ENCODE measurements at regions not wholly inside any gene's neighbourhood (a gene's known extent, or its start where the extent isn't known, plus 50 kb on each side); places are given as distances from the start of the nearest gene placed in this dataset.

DNA sequence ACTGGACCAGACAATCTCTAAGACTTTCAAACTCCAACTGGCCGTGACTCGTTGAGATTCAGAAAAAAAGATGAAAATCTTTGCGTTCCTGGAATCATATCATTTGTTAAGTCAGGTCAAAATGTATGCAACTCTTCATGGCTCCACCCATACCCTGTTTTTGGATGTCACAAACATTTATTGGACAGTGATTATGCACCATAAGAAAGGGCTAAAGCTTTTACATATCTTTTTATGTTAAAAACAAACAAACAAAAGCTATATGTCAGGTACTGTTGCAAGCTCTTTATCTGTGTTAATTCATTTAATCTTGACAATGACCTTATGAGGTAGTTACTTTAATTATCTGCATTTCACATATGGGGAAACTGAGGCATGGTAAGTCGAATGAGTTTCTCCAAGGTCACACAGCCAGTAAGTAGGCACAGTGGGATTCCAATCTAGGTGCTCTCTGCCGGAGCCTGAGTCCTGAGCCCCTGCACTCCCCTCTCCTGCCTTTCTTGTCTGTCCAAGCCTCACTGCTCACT lies 145.7 kb upstream of the MYCN start:
- no peaks in the 10 kb centered on the region for H3K9me3 ChIP-seq (ENCODE audit: insufficient read depth, low read length, severe bottlenecking)
- H3K36me3 ChIP-seq (ENCODE audit: insufficient read depth, low read length), result no peaks in the 10 kb centered on the region
- H3K4me3 ChIP-seq (ENCODE audit: low read depth in 1 of 2, low read length in 2 of 2), result no peak overlapping the region
- DNase-seq (no peak), ATAC-seq (ENCODE audit: insufficient read depth, low read depth) (no peak)
- TF ChIP-seq, protein P1, sequence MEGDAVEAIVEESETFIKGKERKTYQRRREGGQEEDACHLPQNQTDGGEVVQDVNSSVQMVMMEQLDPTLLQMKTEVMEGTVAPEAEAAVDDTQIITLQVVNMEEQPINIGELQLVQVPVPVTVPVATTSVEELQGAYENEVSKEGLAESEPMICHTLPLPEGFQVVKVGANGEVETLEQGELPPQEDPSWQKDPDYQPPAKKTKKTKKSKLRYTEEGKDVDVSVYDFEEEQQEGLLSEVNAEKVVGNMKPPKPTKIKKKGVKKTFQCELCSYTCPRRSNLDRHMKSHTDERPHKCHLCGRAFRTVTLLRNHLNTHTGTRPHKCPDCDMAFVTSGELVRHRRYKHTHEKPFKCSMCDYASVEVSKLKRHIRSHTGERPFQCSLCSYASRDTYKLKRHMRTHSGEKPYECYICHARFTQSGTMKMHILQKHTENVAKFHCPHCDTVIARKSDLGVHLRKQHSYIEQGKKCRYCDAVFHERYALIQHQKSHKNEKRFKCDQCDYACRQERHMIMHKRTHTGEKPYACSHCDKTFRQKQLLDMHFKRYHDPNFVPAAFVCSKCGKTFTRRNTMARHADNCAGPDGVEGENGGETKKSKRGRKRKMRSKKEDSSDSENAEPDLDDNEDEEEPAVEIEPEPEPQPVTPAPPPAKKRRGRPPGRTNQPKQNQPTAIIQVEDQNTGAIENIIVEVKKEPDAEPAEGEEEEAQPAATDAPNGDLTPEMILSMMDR (IDR thresholded peaks at IDR 0.05; ENCODE audit: borderline replicate concordance, extremely low read depth, low read length, poor library complexity, severe bottlenecking), result no peak
- no peak for TF ChIP-seq EZH2 (IDR thresholded peaks at IDR 0.05; ENCODE audit: borderline replicate concordance, low read depth, low read length, severe bottlenecking)
- H3K9ac ChIP-seq (ENCODE audit: low read depth, low read length), result no peak overlapping the region
- H3K79me2 ChIP-seq (ENCODE audit: insufficient read depth, low read length), result no peaks in the 10 kb centered on the region
- H3K4me2 ChIP-seq (ENCODE audit: insufficient read depth, low read length), result no peak overlapping the region
- H2AFZ ChIP-seq (ENCODE audit: low read depth, low read length), result no peak overlapping the region
- H3K4me1 ChIP-seq (ENCODE audit: insufficient read depth, low read length), result no peaks in the 10 kb centered on the region
- no peaks in the 10 kb centered on the region for H4K20me1 ChIP-seq (ENCODE audit: insufficient read depth, low read length)
- no peaks in the 10 kb centered on the region for H3K27me3 ChIP-seq (ENCODE audit: insufficient read depth, low read length, poor library complexity)
- no peak overlapping the region for H3K27ac ChIP-seq (ENCODE audit: low read length)

DNA sequence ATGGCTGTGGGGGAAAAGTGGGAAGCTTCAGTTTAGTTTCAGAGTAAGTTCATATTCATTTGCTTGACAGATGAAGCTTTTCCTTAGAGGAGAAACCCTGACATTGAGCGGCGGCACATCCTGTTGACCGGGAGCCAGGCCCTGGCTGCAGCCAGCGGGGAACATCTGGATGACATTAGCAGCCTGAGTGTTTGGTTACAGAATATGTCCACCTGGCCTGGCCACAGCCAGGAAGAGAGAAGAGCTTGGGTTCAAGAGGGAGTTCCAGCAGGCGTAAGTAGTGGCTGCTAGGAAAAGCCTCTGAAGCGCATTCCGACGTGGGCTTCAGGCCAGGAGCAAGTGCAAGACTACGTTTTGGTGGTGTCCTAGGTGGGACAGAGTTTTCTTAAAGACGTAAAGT lies 144.9 kb upstream of the MYCN start:
- Histone ChIP-seq H3K4me2 (ENCODE audit: insufficient read depth, low read length) (no peak overlapping the region), H4K20me1 (ENCODE audit: insufficient read depth, low read length) (no peaks in the 10 kb centered on the region), H2AFZ (ENCODE audit: low read depth, low read length) (no peak overlapping the region), H3K9me3 (ENCODE audit: insufficient read depth, low read length, severe bottlenecking) (no peaks in the 10 kb centered on the region), H3K9ac (ENCODE audit: low read depth, low read length) (no peak overlapping the region), H3K4me3 (ENCODE audit: low read depth in 1 of 2, low read length in 2 of 2) (no peak overlapping the region), H3K36me3 (ENCODE audit: insufficient read depth, low read length) (no peaks in the 10 kb centered on the region), H3K79me2 (ENCODE audit: insufficient read depth, low read length) (no peaks in the 10 kb centered on the region), H3K27ac (ENCODE audit: low read length) (no peak overlapping the region), H3K27me3 (ENCODE audit: insufficient read depth, low read length, poor library complexity) (no peaks in the 10 kb centered on the region), H3K4me1 (ENCODE audit: insufficient read depth, low read length) (no peaks in the 10 kb centered on the region)
- TF ChIP-seq EZH2 (IDR thresholded peaks at IDR 0.05; ENCODE audit: borderline replicate concordance, low read depth, low read length, severe bottlenecking), result no peak
- TF ChIP-seq, protein P1 (IDR thresholded peaks at IDR 0.05; ENCODE audit: borderline replicate concordance, extremely low read depth, low read length, poor library complexity, severe bottlenecking), result no peak
- ATAC-seq (ENCODE audit: insufficient read depth, low read depth) (no peak), DNase-seq (no peak)

DNA sequence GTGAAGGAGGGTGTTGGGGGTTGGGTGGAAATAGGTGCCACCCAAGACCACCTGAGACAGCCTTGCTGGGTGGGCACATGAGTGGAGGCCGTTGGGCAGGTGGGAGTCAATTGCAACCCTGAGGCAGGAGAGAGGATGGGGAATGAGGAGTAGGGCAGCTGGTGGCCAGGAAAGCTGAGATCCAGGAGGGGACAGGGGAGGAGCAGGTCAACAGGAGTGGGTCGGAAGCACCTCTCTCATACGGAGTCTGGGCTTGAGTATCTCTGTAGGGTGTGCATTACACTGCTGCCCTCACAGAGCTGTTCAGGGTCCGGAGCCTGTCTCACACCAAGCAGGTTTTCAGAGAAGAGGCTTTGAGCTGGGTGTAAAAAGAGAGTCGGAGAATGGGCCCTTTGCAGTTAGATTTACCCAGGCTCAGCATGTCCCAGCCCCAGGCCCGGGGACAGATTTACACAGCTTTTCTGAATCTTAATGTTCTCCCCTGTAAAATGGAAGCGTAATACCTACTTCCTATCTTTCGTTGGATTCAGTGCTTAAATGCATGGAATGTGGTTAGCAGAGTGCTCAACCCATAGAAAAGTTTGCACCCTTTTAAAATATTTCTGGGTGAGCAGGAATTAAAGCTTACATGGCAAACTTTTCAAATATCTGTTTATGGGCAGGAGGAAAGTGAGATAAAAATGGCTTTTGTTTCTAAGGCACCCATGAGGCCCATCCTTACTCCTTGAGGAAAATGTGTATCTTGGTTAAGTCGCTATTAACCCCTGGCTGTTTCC lies 144.0 kb upstream of the MYCN start:
- no peak overlapping the region for H3K4me3 ChIP-seq (ENCODE audit: low read depth in 1 of 2, low read length in 2 of 2)
- no peaks in the 10 kb centered on the region for H3K4me1 ChIP-seq (ENCODE audit: insufficient read depth, low read length)
- no peak overlapping the region for H3K4me2 ChIP-seq (ENCODE audit: insufficient read depth, low read length)
- DNase-seq (no peak), ATAC-seq (ENCODE audit: insufficient read depth, low read depth) (no peak)
- no peaks in the 10 kb centered on the region for H3K36me3 ChIP-seq (ENCODE audit: insufficient read depth, low read length)
- no peak overlapping the region for H3K27ac ChIP-seq (ENCODE audit: low read length)
- H3K79me2 ChIP-seq (ENCODE audit: insufficient read depth, low read length), result no peaks in the 10 kb centered on the region
- H4K20me1 ChIP-seq (ENCODE audit: insufficient read depth, low read length), result no peaks in the 10 kb centered on the region
- no peak overlapping the region for H3K9ac ChIP-seq (ENCODE audit: low read depth, low read length)
- no peaks in the 10 kb centered on the region for H3K9me3 ChIP-seq (ENCODE audit: insufficient read depth, low read length, severe bottlenecking)
- TF ChIP-seq, protein P1 (IDR thresholded peaks at IDR 0.05; ENCODE audit: borderline replicate concordance, extremely low read depth, low read length, poor library complexity, severe bottlenecking), result no peak
- no peak for TF ChIP-seq EZH2 (IDR thresholded peaks at IDR 0.05; ENCODE audit: borderline replicate concordance, low read depth, low read length, severe bottlenecking)
- H3K27me3 ChIP-seq (ENCODE audit: insufficient read depth, low read length, poor library complexity), result no peaks in the 10 kb centered on the region
- H2AFZ ChIP-seq (ENCODE audit: low read depth, low read length), result no peak overlapping the region

Data from DND-41 (cell line).